Glomerular endothelial cell (primary cell): ENCODE measurements at regions not wholly inside any gene's neighbourhood (a gene's known extent, or its start where the extent isn't known, plus 50 kb on each side); places are given as distances from the start of the nearest gene placed in this dataset.

Experiments
- DNase-seq: peaks from one replicate; pipeline ENCODE4 v3.0.0-alpha.2; 2011; ENCODE audit warnings: low read depth, low spot score; ENCODE audit errors: extremely low read depth

GRCh38 chr18:22260208-22260820 lies 90.9 kb downstream of the GATA6 start:
- DNase-seq, result no peak

GRCh38 chr18:22257022-22257543 lies 87.7 kb downstream of the GATA6 start:
- DNase-seq, result no peak

- DNase-seq, result no peak
Measured at GRCh38 chr18:22254088-22254487, 84.7 kb downstream of the GATA6 start.

GRCh38 chr18:22253676-22254075 lies 84.3 kb downstream of the GATA6 start:
- peak; percentile 4 for DNase-seq

DNA sequence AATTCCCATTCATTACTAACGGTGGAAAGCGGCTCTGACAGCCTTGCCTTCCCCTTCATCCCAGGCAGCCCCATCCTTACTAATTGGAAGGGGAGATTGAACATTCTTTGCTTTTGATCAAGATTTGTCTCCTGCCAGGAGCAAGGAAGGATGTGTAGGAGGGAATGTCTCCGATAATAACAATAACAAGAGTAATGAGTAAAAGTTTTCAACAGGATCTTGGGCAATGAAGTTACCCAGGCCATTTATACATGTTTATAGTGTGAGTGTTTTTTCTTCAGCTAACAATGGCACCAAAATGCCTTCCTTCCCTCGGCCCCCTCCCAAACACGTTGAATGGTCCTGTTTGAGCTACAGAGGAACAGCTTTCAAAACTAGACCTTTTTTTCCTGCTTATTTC lies 83.8 kb downstream of the GATA6 start:
- no peak for DNase-seq
